AG04449 (cell line): ENCODE measurements at regions not wholly inside any gene's neighbourhood (a gene's known extent, or its start where the extent isn't known, plus 50 kb on each side); places are given as distances from the start of the nearest gene placed in this dataset.

Experiments used
- CTCF ChIA-PET: fragments of 350-600 bp; formaldehyde crosslinking; extraction: SDS; loops from one replicate; lab custom pipeline; 2021; ENCODE audit warnings: antibody characterized with exemption; lab: Yijun Ruan, JAX
- POLR2A ChIA-PET: fragments of 400-600, 350-600 bp; formaldehyde crosslinking; extraction: SDS; loops from one replicate; lab custom pipeline; 2020; ENCODE audit warnings: antibody characterized with exemption, inconsistent platforms; lab: Yijun Ruan, JAX
- DNase-seq: peaks from one replicate; pipeline ENCODE4 v3.0.0-alpha.2; 2010; ENCODE audit warnings: low read depth, low spot score
- H3K4me3 ChIP-seq: 2 replicates; pipeline ENCODE4 v1.5.1; 2011; ENCODE audit warnings: low read depth, mild to moderate bottlenecking, control low read depth, low read length
- CTCF ChIP-seq: IDR thresholded peaks from one replicate; pipeline ENCODE4 v1.5.1; 2011; ENCODE audit warnings: mild to moderate bottlenecking, moderate library complexity, low read length, control low read depth, inconsistent platforms; ENCODE audit not compliant: insufficient read depth; ENCODE audit errors: missing control alignments

GRCh38 chr20:60795651-60796050 is 456.4 kb upstream of the CDH4 start:
- CTCF ChIA-PET, result no interaction called here
- no peak for TF ChIP-seq CTCF

GRCh38 chr20:60800185-60800584 is 451.9 kb upstream of the CDH4 start:
- ChIA-PET CTCF (no interaction called here), POLR2A (no interaction called here)
- H3K4me3 ChIP-seq, result no peak overlapping the region
- TF ChIP-seq CTCF, result no peak
- no peak for DNase-seq

More at GRCh38 chr20:60795651-60796050, 456.4 kb upstream of the CDH4 start:
- POLR2A ChIA-PET, result no interaction called here
- DNase-seq, result no peak
- no peak overlapping the region for H3K4me3 ChIP-seq

- POLR2A ChIA-PET, result no interaction called here
- H3K4me3 ChIP-seq, result no peak overlapping the region
- TF ChIP-seq CTCF, result no peak
- CTCF ChIA-PET, result no interaction called here
- DNase-seq, result no peak
Measured at GRCh38 chr20:60802676-60803075, 449.4 kb upstream of the CDH4 start.

- CTCF ChIA-PET, result no interaction called here
- no peak overlapping the region for H3K4me3 ChIP-seq
- DNase-seq, result no peak
- TF ChIP-seq CTCF, result no peak
- POLR2A ChIA-PET, result no interaction called here
Measured at GRCh38 chr20:60803335-60804055, 448.6 kb upstream of the CDH4 start.

- no peak for DNase-seq
- TF ChIP-seq CTCF, result no peak
- H3K4me3 ChIP-seq, result no peak overlapping the region
- ChIA-PET CTCF (no interaction called here), POLR2A (no interaction called here)
Measured at GRCh38 chr20:60804240-60804917, 447.7 kb upstream of the CDH4 start.

GRCh38 chr20:60804918-60805630 is 447.0 kb upstream of the CDH4 start:
- CTCF ChIA-PET, result no interaction called here
- POLR2A ChIA-PET, result no interaction called here
- H3K4me3 ChIP-seq, result no peak overlapping the region
- no peak for DNase-seq
- TF ChIP-seq CTCF, result no peak
